Astrocyte (in vitro differentiated cells and primary cell): ENCODE measurements at regions not wholly inside any gene's neighbourhood (a gene's known extent, or its start where the extent isn't known, plus 50 kb on each side); places are given as distances from the start of the nearest gene placed in this dataset.

Experiments
- DNase-seq: peaks from one replicate; pipeline ENCODE4 v3.0.0-alpha.2; 2010; ENCODE audit warnings: low read depth
- FAIRE-seq: peaks from 2 replicates; lab custom pipeline; 2011; peaks lifted over from hg19 to GRCh38; lab: Jason Lieb, UNC
- H2AFZ ChIP-seq: 2 replicates; pipeline ENCODE4 v1.6.0; 2012; ENCODE audit warnings: low read depth, low read length, inconsistent platforms
- H3K27ac ChIP-seq: 2 replicates; pipeline ENCODE4 v1.5.1; 2011; ENCODE audit warnings: low read depth, low read length, inconsistent platforms
- H3K27me3 ChIP-seq: 2 replicates; pipeline ENCODE4 v1.6.0; 2011; ENCODE audit warnings: low read length, inconsistent platforms; ENCODE audit not compliant: insufficient read depth
- H3K36me3 ChIP-seq: 2 replicates; pipeline ENCODE4 v1.5.1; 2011; ENCODE audit warnings: low read length, inconsistent platforms; ENCODE audit not compliant: insufficient read depth
- H3K4me1 ChIP-seq: 2 replicates; pipeline ENCODE4 v1.5.1; 2011; ENCODE audit warnings: low read length, inconsistent platforms; ENCODE audit not compliant: insufficient read depth
- H3K4me2 ChIP-seq: 2 replicates; pipeline ENCODE4 v1.6.0; 2012; ENCODE audit warnings: low read length, inconsistent platforms
- H3K4me3 ChIP-seq: 2 replicates; pipeline ENCODE4 v1.5.1; 2011; ENCODE audit warnings: low read depth, mild to moderate bottlenecking, low read length, inconsistent platforms; ENCODE audit not compliant: insufficient read depth
- H3K79me2 ChIP-seq: 2 replicates; pipeline ENCODE4 v1.6.0; 2012; ENCODE audit warnings: mild to moderate bottlenecking, low read length, inconsistent platforms; ENCODE audit not compliant: insufficient read depth
- H3K9ac ChIP-seq: 2 replicates; pipeline ENCODE4 v1.6.0; 2012; ENCODE audit warnings: mild to moderate bottlenecking, low read length, inconsistent platforms
- H3K9me3 ChIP-seq: 2 replicates; pipeline ENCODE4 v1.5.1; 2012; ENCODE audit warnings: low read depth, mild to moderate bottlenecking, low read length, inconsistent platforms; ENCODE audit not compliant: insufficient read depth
- H4K20me1 ChIP-seq: 2 replicates; pipeline ENCODE4 v1.6.0; 2012; ENCODE audit warnings: low read length, inconsistent platforms; ENCODE audit not compliant: insufficient read depth
- H3K27ac Mint-ChIP-seq: one replicate; pipeline ENCODE4 v1.8.0; 2021; ENCODE audit warnings: mild to moderate bottlenecking, mixed read lengths; ENCODE audit not compliant: unreplicated experiment
- H3K27me3 Mint-ChIP-seq: one replicate; pipeline ENCODE4 v1.8.0; 2021; ENCODE audit warnings: low read depth, mixed read lengths; ENCODE audit not compliant: unreplicated experiment
- H3K36me3 Mint-ChIP-seq: one replicate; pipeline ENCODE4 v1.8.0; 2021; ENCODE audit warnings: low read depth, mixed read lengths; ENCODE audit not compliant: unreplicated experiment
- H3K4me1 Mint-ChIP-seq: one replicate; pipeline ENCODE4 v1.8.0; 2021; ENCODE audit warnings: low read depth, mixed read lengths; ENCODE audit not compliant: unreplicated experiment
- H3K4me3 Mint-ChIP-seq: one replicate; pipeline ENCODE4 v1.8.0; 2021; ENCODE audit warnings: mild to moderate bottlenecking, moderate library complexity, mixed read lengths; ENCODE audit not compliant: unreplicated experiment
- H3K9me3 Mint-ChIP-seq: one replicate; pipeline ENCODE4 v1.8.0; 2021; ENCODE audit warnings: mild to moderate bottlenecking, mixed read lengths; ENCODE audit not compliant: unreplicated experiment
- EZH2 ChIP-seq: IDR thresholded peaks from 2 replicates; pipeline ENCODE4 v1.6.1; 2012; ENCODE audit warnings: mild to moderate bottlenecking, low read length, inconsistent platforms; ENCODE audit not compliant: insufficient read depth
- TF ChIP-seq, protein P1 (sequence below): IDR thresholded peaks from 2 replicates; pipeline ENCODE4 v1.5.1; 2011; ENCODE audit warnings: low read depth, mild to moderate bottlenecking, inconsistent platforms, low read length, moderate library complexity; ENCODE audit not compliant: insufficient read depth

DNA sequence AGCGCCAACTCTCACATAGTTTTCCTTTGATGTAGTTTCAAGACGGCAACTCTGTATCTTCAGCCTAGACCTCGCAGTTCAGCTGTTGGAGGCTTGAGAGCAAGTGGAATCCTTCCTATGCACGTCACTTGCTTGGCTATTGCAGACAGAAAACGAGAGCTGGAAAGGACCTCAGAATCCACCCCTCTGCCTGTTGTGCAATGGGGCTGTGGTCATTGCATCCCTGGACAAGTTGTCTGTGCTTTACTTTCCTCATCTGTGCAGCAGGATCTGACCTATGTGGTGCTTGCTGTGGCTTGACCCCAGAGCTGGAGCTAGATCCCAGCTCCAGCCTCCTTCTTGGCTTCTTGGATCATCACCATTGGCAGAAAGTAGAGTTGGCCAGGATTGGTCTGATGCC, 50.0 kb upstream of the IGSF21 start:
- peaks cover 79% of the 10 kb centered on the region for H3K27me3 Mint-ChIP-seq
- H3K4me1 Mint-ChIP-seq: no peaks in the 10 kb centered on the region
- no peak for FAIRE-seq
- H3K79me2 ChIP-seq: no peaks in the 10 kb centered on the region
- TF ChIP-seq EZH2: no peak
- TF ChIP-seq, protein P1, sequence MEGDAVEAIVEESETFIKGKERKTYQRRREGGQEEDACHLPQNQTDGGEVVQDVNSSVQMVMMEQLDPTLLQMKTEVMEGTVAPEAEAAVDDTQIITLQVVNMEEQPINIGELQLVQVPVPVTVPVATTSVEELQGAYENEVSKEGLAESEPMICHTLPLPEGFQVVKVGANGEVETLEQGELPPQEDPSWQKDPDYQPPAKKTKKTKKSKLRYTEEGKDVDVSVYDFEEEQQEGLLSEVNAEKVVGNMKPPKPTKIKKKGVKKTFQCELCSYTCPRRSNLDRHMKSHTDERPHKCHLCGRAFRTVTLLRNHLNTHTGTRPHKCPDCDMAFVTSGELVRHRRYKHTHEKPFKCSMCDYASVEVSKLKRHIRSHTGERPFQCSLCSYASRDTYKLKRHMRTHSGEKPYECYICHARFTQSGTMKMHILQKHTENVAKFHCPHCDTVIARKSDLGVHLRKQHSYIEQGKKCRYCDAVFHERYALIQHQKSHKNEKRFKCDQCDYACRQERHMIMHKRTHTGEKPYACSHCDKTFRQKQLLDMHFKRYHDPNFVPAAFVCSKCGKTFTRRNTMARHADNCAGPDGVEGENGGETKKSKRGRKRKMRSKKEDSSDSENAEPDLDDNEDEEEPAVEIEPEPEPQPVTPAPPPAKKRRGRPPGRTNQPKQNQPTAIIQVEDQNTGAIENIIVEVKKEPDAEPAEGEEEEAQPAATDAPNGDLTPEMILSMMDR: no peak
- peaks cover 7% of the 10 kb centered on the region for H3K9me3 ChIP-seq
- H4K20me1 ChIP-seq: no peaks in the 10 kb centered on the region
- no peak overlapping the region for H3K9ac ChIP-seq
- H3K9me3 Mint-ChIP-seq: peaks cover 9% of the 10 kb centered on the region
- no peak overlapping the region for H3K4me3 Mint-ChIP-seq
- H3K4me1 ChIP-seq: no peaks in the 10 kb centered on the region
- H3K36me3 ChIP-seq: no peaks in the 10 kb centered on the region
- no peak overlapping the region for H2AFZ ChIP-seq
- DNase-seq: no peak
- no peak overlapping the region for H3K27ac Mint-ChIP-seq
- no peak overlapping the region for H3K4me3 ChIP-seq
- no peak overlapping the region for H3K4me2 ChIP-seq
- peaks cover 2% of the 10 kb centered on the region for H3K27me3 ChIP-seq
- H3K27ac ChIP-seq: no peak overlapping the region
- H3K36me3 Mint-ChIP-seq: no peaks in the 10 kb centered on the region
